ENCODE measurements at regions not wholly inside any gene's neighbourhood (a gene's known extent, or its start where the extent isn't known, plus 50 kb on each side); places are given as distances from the start of the nearest gene placed in this dataset.
A peak's percentile ranks its signal among the peaks of the same experiment; 100 is the strongest.

DNA sequence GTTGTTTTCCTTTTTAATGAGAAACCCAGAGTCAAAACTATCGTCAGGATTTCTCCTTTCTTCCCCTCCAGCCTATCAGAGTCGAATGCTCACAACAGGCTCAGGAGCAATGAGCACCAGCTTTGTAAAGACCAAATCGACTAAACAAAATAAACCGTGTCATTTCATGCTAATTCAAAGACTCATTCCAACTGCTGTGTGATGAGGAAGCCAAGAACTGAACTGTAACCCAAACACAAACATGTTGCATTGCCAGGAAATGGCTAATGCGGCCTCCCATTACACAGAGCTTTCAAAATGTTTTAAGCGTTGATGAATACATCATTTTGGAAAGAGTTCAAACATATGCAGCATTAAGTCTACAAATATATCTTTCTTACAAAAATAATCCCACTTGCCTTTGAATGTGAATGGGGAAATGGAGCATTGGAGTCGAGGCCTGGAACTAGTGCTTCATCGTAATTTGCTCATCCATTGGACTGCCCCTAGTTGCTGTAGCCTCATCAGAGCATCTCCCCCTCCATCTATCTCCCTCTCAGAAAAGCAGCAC, 349.5 kb downstream of the GXYLT1 start:
- peak in 1 of 2 donors; percentile 18 for DNase-seq
- no peak overlapping the region for H3K4me3 ChIP-seq (ENCODE audit: low read length)
- 83% methylated on average over 1 of the region's 8 CpGs for WGBS (ENCODE audit: insufficient coverage, low lambda C conversion rate)
- H3K9me3 ChIP-seq (ENCODE audit: control insufficient read depth, low read depth, low read length), result peaks cover 8% of the 10 kb centered on the region
- no peaks in the 10 kb centered on the region for H3K4me1 ChIP-seq (ENCODE audit: control insufficient read depth, insufficient read depth, low read length)
- no peaks in the 10 kb centered on the region for H3K27me3 ChIP-seq (ENCODE audit: control insufficient read depth, insufficient read depth, low read length)
- H3K27ac ChIP-seq (ENCODE audit: low read length), result no peak overlapping the region
- no peaks in the 10 kb centered on the region for H3K36me3 ChIP-seq (ENCODE audit: control insufficient read depth, insufficient read depth, low read length)

GRCh38 chr12:41794336-41794735, 350.3 kb downstream of the GXYLT1 start:
- DNase-seq, result no peak
- WGBS (ENCODE audit: insufficient coverage, low lambda C conversion rate), result 83% methylated on average over 1 of the region's 2 CpGs

DNA sequence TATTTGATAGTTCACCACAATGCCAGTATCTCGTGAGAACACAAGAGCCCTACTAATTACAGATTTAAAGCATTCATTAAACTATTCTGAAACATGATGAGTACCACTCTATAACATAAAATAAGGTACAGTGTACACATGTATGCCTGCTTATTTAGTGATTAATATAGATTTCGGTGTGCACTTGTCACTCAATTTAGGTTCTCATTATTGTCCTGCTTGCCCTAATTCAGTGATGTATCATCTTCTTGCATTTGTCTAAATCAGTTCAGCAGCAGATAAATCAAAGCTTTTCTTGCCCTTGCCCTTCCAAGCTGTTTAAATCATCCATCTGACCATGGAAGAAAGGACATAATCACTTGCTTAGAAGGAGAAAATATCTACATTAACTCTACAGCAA, 359.7 kb downstream of the GXYLT1 start:
- DNase-seq, result no peak
- H3K4me3 ChIP-seq (ENCODE audit: low read length), result no peak overlapping the region
- H3K27ac ChIP-seq (ENCODE audit: low read length), result no peak overlapping the region
- H3K9me3 ChIP-seq (ENCODE audit: control insufficient read depth, low read depth, low read length), result no peaks in the 10 kb centered on the region
- H3K4me1 ChIP-seq (ENCODE audit: control insufficient read depth, insufficient read depth, low read length), result no peaks in the 10 kb centered on the region
- WGBS (ENCODE audit: insufficient coverage, low lambda C conversion rate), result 80% methylated on average over 1 of the region's 2 CpGs
- H3K27me3 ChIP-seq (ENCODE audit: control insufficient read depth, insufficient read depth, low read length), result no peaks in the 10 kb centered on the region
- no peaks in the 10 kb centered on the region for H3K36me3 ChIP-seq (ENCODE audit: control insufficient read depth, insufficient read depth, low read length)

More at GRCh38 chr12:41794336-41794735, 350.3 kb downstream of the GXYLT1 start:
- Histone ChIP-seq H3K9me3 (ENCODE audit: control insufficient read depth, low read depth, low read length) (peaks cover 8% of the 10 kb centered on the region), H3K4me3 (ENCODE audit: low read length) (no peak overlapping the region), H3K4me1 (ENCODE audit: control insufficient read depth, insufficient read depth, low read length) (no peaks in the 10 kb centered on the region), H3K27ac (ENCODE audit: low read length) (no peak overlapping the region), H3K36me3 (ENCODE audit: control insufficient read depth, insufficient read depth, low read length) (no peaks in the 10 kb centered on the region), H3K27me3 (ENCODE audit: control insufficient read depth, insufficient read depth, low read length) (no peaks in the 10 kb centered on the region)

GRCh38 chr12:41778934-41779333, 365.7 kb downstream of the GXYLT1 start:
- Histone ChIP-seq H3K36me3 (ENCODE audit: control insufficient read depth, insufficient read depth, low read length) (no peaks in the 10 kb centered on the region), H3K4me3 (ENCODE audit: low read length) (no peak overlapping the region), H3K27ac (ENCODE audit: low read length) (no peak overlapping the region), H3K27me3 (ENCODE audit: control insufficient read depth, insufficient read depth, low read length) (no peaks in the 10 kb centered on the region), H3K4me1 (ENCODE audit: control insufficient read depth, insufficient read depth, low read length) (no peaks in the 10 kb centered on the region), H3K9me3 (ENCODE audit: control insufficient read depth, low read depth, low read length) (no peaks in the 10 kb centered on the region)
- no peak for DNase-seq
- WGBS (ENCODE audit: insufficient coverage, low lambda C conversion rate), result no CpG with 5 or more reads among the region's 2 CpGs

DNA sequence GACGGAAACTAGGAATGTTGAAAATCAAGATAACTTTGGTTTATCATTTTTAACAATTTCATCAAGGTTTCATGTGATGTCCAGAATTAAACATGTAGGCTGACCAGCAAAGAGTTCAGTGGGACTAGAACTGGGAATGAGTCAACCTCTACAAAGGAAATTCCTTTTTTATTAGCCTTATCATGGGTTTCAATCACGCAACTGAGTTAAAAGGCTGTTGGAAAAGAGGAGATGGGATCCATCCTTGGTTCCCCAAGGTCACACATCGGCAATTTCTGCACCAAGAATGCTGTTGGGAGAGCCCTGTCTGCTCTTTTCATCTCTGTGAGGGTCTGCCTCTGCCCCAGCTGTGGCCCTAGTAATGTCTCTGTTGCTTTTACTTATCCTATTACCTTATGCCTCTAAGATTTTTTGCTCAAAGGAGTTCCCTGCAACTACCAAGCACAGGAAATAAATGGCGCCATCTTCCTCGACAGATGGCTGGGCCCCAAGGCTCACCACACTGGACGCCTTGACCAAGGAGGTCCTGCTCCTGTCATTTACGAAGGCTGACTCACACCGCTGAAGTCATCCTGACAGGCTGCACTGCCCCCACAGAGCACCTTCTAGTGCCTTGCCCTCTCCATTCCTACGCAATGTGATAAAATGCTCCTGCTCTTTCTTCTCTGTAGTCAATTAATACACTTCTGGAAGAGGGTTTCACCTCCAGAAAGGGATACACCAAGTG, 367.4 kb downstream of the GXYLT1 start:
- no peak overlapping the region for H3K27ac ChIP-seq (ENCODE audit: low read length)
- no peak for DNase-seq
- no CpG with 5 or more reads among the region's 9 CpGs for WGBS (ENCODE audit: insufficient coverage, low lambda C conversion rate)
- no peaks in the 10 kb centered on the region for H3K4me1 ChIP-seq (ENCODE audit: control insufficient read depth, insufficient read depth, low read length)
- H3K36me3 ChIP-seq (ENCODE audit: control insufficient read depth, insufficient read depth, low read length), result no peaks in the 10 kb centered on the region
- H3K4me3 ChIP-seq (ENCODE audit: low read length), result no peak overlapping the region
- no peaks in the 10 kb centered on the region for H3K27me3 ChIP-seq (ENCODE audit: control insufficient read depth, insufficient read depth, low read length)
- H3K9me3 ChIP-seq (ENCODE audit: control insufficient read depth, low read depth, low read length), result no peaks in the 10 kb centered on the region

DNA sequence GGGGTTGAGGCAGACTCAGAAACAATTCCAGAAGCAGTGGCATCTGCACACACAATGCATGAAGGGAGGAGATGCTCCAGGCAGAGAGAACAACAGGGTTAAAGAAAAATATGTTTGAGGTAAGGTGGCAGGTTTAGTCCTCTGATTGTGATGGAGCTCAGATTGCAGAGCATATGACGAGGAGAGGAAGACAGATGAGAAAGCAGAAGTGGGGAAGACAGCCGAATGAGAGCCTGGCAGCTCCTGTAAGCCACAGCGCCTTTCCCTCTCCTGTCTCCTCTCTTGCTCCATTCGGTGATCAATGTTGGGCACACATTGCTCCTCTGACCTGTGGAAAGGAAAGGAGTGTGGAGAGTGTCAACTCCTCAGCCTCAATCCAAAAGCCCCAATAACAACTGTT, 372.2 kb downstream of the GXYLT1 start:
- Histone ChIP-seq H3K9me3 (ENCODE audit: control insufficient read depth, low read depth, low read length) (no peaks in the 10 kb centered on the region), H3K4me1 (ENCODE audit: control insufficient read depth, insufficient read depth, low read length) (no peaks in the 10 kb centered on the region), H3K36me3 (ENCODE audit: control insufficient read depth, insufficient read depth, low read length) (no peaks in the 10 kb centered on the region), H3K27me3 (ENCODE audit: control insufficient read depth, insufficient read depth, low read length) (no peaks in the 10 kb centered on the region), H3K4me3 (ENCODE audit: low read length) (no peak overlapping the region), H3K27ac (ENCODE audit: low read length) (no peak overlapping the region)
- WGBS (ENCODE audit: insufficient coverage, low lambda C conversion rate), result 100% methylated on average over 1 of the region's 4 CpGs
- DNase-seq, result no peak

DNA sequence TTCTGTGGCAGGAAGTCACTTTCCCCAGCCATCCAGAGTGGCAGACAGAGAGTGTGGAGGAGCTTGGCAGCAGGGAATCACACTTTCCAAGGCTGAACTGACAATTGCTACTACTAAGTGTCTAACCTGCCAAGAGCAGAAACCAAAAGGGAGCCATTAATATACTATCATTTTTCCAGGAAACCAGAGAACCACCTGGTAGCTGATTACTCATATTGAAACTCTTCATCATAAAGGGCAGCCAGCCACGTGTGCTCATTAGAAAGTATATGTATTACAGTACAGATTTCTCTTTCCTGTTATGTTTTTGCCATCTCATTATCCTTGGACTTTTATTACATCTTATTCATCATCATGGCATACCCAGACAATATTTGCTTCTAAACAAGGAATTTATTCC, 374.9 kb downstream of the GXYLT1 start:
- Histone ChIP-seq H3K36me3 (ENCODE audit: control insufficient read depth, insufficient read depth, low read length) (no peaks in the 10 kb centered on the region), H3K27ac (ENCODE audit: low read length) (no peak overlapping the region), H3K4me3 (ENCODE audit: low read length) (no peak overlapping the region), H3K4me1 (ENCODE audit: control insufficient read depth, insufficient read depth, low read length) (no peaks in the 10 kb centered on the region), H3K9me3 (ENCODE audit: control insufficient read depth, low read depth, low read length) (no peaks in the 10 kb centered on the region), H3K27me3 (ENCODE audit: control insufficient read depth, insufficient read depth, low read length) (peaks cover 2% of the 10 kb centered on the region)
- no CpG with 5 or more reads among the region's 1 CpG for WGBS (ENCODE audit: insufficient coverage, low lambda C conversion rate)
- DNase-seq, result no peak

DNA sequence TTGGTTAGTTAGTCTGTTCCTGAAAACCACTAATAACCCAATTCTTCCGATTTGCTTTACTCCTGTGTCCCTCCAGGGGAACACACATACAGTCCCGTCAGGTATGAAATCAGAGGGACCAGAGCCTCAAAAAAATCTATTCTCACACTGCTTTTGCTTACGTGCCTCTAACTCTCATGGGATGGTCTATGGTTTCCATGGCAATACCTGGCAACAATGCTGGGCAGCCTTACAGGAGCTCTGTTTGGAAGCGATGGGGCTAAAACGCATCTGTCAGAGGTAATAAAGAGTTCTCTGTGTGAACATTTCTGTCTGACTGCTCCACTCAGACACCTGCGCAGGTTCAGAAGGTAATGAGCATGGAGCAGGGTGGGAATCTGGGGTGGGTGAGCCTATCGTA, 376.2 kb downstream of the GXYLT1 start:
- Histone ChIP-seq H3K36me3 (ENCODE audit: control insufficient read depth, insufficient read depth, low read length) (no peaks in the 10 kb centered on the region), H3K27ac (ENCODE audit: low read length) (no peak overlapping the region), H3K4me1 (ENCODE audit: control insufficient read depth, insufficient read depth, low read length) (no peaks in the 10 kb centered on the region), H3K9me3 (ENCODE audit: control insufficient read depth, low read depth, low read length) (no peaks in the 10 kb centered on the region), H3K4me3 (ENCODE audit: low read length) (no peak overlapping the region), H3K27me3 (ENCODE audit: control insufficient read depth, insufficient read depth, low read length) (peaks cover 2% of the 10 kb centered on the region)
- 93% methylated on average over 3 of the region's 7 CpGs for WGBS (ENCODE audit: insufficient coverage, low lambda C conversion rate)
- no peak for DNase-seq

DNA sequence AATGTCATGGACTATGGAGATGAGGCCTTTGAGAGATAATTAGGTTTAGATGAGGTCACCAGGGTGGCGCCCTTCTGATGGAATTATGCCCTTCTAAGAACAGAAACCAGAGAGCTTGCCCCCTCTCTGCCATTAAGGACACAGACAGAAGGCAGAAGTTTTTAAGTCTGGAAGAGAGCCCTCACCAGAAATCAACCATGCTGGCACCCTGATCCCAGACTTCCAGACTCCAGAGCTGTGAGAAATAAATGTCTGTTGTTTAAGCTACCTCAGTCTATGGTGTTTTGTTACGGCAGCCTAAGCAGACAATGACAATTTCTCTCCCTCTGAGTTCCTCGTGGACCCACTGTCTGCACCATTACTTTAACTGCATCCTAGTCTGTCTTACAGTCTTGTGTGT, 382.0 kb downstream of the GXYLT1 start:
- no peak for DNase-seq
- no CpG with 5 or more reads among the region's 3 CpGs for WGBS (ENCODE audit: insufficient coverage, low lambda C conversion rate)

DNA sequence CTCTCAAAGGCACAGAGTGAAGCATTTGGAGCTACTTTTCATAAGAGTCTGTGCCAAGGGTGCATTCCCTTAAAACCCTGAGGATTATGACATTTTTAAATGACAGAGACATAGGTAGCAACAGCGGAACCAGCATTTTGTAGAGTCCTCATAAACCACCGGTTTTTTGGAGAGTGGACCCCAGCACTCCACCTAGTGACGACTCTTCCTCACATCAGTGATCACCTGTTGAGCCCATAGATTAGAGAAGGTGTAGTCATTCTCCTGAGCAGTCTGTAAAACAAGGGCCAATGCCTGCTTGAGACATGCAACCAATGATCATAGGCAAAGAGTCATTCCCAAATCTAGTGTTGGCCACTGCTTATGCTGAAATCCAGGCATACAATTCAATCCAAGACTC, 399.1 kb downstream of the GXYLT1 start:
- no peaks in the 10 kb centered on the region for H3K9me3 ChIP-seq (ENCODE audit: control insufficient read depth, low read depth, low read length)
- no peaks in the 10 kb centered on the region for H3K36me3 ChIP-seq (ENCODE audit: control insufficient read depth, insufficient read depth, low read length)
- no CpG with 5 or more reads among the region's 3 CpGs for WGBS (ENCODE audit: insufficient coverage, low lambda C conversion rate)
- H3K4me3 ChIP-seq (ENCODE audit: low read length), result no peak overlapping the region
- H3K27ac ChIP-seq (ENCODE audit: low read length), result no peak overlapping the region
- H3K27me3 ChIP-seq (ENCODE audit: control insufficient read depth, insufficient read depth, low read length), result no peaks in the 10 kb centered on the region
- H3K4me1 ChIP-seq (ENCODE audit: control insufficient read depth, insufficient read depth, low read length), result no peaks in the 10 kb centered on the region
- no peak for DNase-seq

More for the DNA sequence above, 382.0 kb downstream of the GXYLT1 start:
- Histone ChIP-seq H3K4me1 (ENCODE audit: control insufficient read depth, insufficient read depth, low read length) (no peaks in the 10 kb centered on the region), H3K9me3 (ENCODE audit: control insufficient read depth, low read depth, low read length) (no peaks in the 10 kb centered on the region), H3K27ac (ENCODE audit: low read length) (no peak overlapping the region), H3K27me3 (ENCODE audit: control insufficient read depth, insufficient read depth, low read length) (peaks cover 2% of the 10 kb centered on the region), H3K4me3 (ENCODE audit: low read length) (no peak overlapping the region), H3K36me3 (ENCODE audit: control insufficient read depth, insufficient read depth, low read length) (no peaks in the 10 kb centered on the region)

GRCh38 chr12:41743835-41744234, 400.8 kb downstream of the GXYLT1 start:
- H3K27me3 ChIP-seq (ENCODE audit: control insufficient read depth, insufficient read depth, low read length), result no peaks in the 10 kb centered on the region
- no peak overlapping the region for H3K27ac ChIP-seq (ENCODE audit: low read length)
- H3K36me3 ChIP-seq (ENCODE audit: control insufficient read depth, insufficient read depth, low read length), result no peaks in the 10 kb centered on the region
- no CpG with 5 or more reads among the region's 4 CpGs for WGBS (ENCODE audit: insufficient coverage, low lambda C conversion rate)
- no peaks in the 10 kb centered on the region for H3K4me1 ChIP-seq (ENCODE audit: control insufficient read depth, insufficient read depth, low read length)
- no peak overlapping the region for H3K4me3 ChIP-seq (ENCODE audit: low read length)
- H3K9me3 ChIP-seq (ENCODE audit: control insufficient read depth, low read depth, low read length), result no peaks in the 10 kb centered on the region
- DNase-seq, result peak in 1 of 2 donors; percentile 3

All from large intestine (tissue), 3 donors.